ENCODE measurements at regions not wholly inside any gene's neighbourhood (a gene's known extent, or its start where the extent isn't known, plus 50 kb on each side); places are given as distances from the start of the nearest gene placed in this dataset.

DNA sequence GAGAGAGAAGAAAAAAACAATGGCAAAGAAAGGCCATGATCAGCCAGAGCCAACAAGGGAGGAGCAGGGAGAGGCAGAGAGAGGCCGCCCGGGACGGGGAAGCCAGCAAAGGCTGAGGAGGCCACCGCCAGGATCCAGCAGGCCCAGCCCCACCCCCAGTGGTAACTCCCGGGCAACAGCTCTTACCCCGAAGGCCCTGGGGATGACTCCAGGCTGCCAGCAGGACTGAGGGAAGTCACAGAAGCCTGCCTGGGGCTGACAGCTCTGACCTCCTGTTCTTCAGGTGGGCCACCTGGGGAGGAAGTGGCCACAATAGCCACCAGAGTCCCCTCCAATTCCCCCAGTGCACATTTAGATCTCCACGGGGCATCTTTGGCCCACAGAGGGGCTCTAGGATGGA is 184.3 kb upstream of the LINGO1 start:
- no peak overlapping the region for H3K4me3 ChIP-seq
- H3K27me3 ChIP-seq = peaks cover 58% of the 10 kb centered on the region
- TF ChIP-seq, protein P1, sequence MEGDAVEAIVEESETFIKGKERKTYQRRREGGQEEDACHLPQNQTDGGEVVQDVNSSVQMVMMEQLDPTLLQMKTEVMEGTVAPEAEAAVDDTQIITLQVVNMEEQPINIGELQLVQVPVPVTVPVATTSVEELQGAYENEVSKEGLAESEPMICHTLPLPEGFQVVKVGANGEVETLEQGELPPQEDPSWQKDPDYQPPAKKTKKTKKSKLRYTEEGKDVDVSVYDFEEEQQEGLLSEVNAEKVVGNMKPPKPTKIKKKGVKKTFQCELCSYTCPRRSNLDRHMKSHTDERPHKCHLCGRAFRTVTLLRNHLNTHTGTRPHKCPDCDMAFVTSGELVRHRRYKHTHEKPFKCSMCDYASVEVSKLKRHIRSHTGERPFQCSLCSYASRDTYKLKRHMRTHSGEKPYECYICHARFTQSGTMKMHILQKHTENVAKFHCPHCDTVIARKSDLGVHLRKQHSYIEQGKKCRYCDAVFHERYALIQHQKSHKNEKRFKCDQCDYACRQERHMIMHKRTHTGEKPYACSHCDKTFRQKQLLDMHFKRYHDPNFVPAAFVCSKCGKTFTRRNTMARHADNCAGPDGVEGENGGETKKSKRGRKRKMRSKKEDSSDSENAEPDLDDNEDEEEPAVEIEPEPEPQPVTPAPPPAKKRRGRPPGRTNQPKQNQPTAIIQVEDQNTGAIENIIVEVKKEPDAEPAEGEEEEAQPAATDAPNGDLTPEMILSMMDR (IDR thresholded peaks at IDR 0.05) = no peak
- no peak overlapping the region for H3K27ac ChIP-seq
- intact Hi-C loops (cut with DNase I) = no loop called here
- ATAC-seq = no peak
- no peaks in the 10 kb centered on the region for H3K9me3 ChIP-seq
- H3K4me1 ChIP-seq = peaks cover 3% of the 10 kb centered on the region
- H3K36me3 ChIP-seq = no peaks in the 10 kb centered on the region
- DNase-seq = no peak

GRCh38 chr15:77815015-77815414 is 182.3 kb upstream of the LINGO1 start:
- Histone ChIP-seq H3K27ac (no peak overlapping the region), H3K9me3 (no peaks in the 10 kb centered on the region), H3K36me3 (no peaks in the 10 kb centered on the region), H3K27me3 (peaks cover 38% of the 10 kb centered on the region), H3K4me1 (no peaks in the 10 kb centered on the region), H3K4me3 (no peak overlapping the region)
- DNase-seq = no peak
- TF ChIP-seq, protein P1 (IDR thresholded peaks at IDR 0.05) = no peak
- intact Hi-C loops (cut with DNase I) = no loop called here
- no peak for ATAC-seq

GRCh38 chr15:77812664-77813063 is 180.0 kb upstream of the LINGO1 start:
- H3K4me3 ChIP-seq = no peak overlapping the region
- no peaks in the 10 kb centered on the region for H3K9me3 ChIP-seq
- DNase-seq (no peak), ATAC-seq (no peak)
- no peaks in the 10 kb centered on the region for H3K36me3 ChIP-seq
- H3K27me3 ChIP-seq = peaks cover 19% of the 10 kb centered on the region
- no peak overlapping the region for H3K27ac ChIP-seq
- intact Hi-C loops (cut with DNase I) = no loop called here
- TF ChIP-seq, protein P1 (IDR thresholded peaks at IDR 0.05) = no peak
- no peaks in the 10 kb centered on the region for H3K4me1 ChIP-seq

GRCh38 chr15:77811270-77811669 is 178.6 kb upstream of the LINGO1 start:
- Histone ChIP-seq H3K27me3 (peaks cover 6% of the 10 kb centered on the region), H3K4me1 (no peaks in the 10 kb centered on the region), H3K27ac (no peak overlapping the region), H3K4me3 (no peak overlapping the region), H3K36me3 (no peaks in the 10 kb centered on the region), H3K9me3 (no peaks in the 10 kb centered on the region)
- intact Hi-C loops (cut with DNase I) = no loop called here
- TF ChIP-seq, protein P1 (IDR thresholded peaks at IDR 0.05) = no peak
- DNase-seq (no peak), ATAC-seq (no peak)

GRCh38 chr15:77810130-77810571 is 177.4 kb upstream of the LINGO1 start:
- no peak for DNase-seq
- Histone ChIP-seq H3K27ac (no peak overlapping the region), H3K4me3 (no peak overlapping the region), H3K36me3 (no peaks in the 10 kb centered on the region), H3K4me1 (no peaks in the 10 kb centered on the region), H3K9me3 (no peaks in the 10 kb centered on the region), H3K27me3 (no peaks in the 10 kb centered on the region)
- TF ChIP-seq, protein P1 (IDR thresholded peaks at IDR 0.05) = no peak
- intact Hi-C loops (cut with DNase I) = no loop called here
- no peak for ATAC-seq

DNA sequence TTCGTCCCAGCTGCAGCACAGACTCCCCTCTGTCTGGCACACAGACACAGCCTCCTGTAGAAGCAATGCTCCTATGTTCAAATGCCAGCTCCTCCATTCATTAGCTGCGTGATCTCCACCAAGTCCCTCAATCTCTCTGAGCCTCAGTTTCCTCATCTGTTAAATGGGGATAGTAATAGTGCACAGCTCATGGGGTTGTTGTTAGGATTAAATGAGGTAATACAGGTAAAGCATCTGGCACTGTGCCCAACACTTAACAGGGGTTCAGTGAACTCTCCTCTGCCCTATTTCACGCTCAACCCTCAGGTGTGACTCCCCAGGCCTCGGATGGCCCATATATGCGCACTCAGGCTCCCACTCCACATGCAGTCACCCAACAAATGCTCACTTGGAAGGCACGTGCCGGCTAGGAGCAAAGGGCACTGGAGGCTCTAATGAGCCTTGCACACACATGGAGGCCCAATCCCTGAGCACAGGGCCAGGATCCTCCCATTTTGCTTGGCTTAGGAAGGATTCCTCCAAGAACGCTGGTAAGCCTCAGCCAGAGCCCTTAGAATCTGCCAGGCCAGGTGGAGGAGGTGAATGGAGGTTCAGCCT is 176.0 kb upstream of the LINGO1 start:
- no peaks in the 10 kb centered on the region for H3K36me3 ChIP-seq
- no peaks in the 10 kb centered on the region for H3K4me1 ChIP-seq
- intact Hi-C loops (cut with DNase I) = no loop called here
- ATAC-seq (no peak), DNase-seq (no peak)
- no peak overlapping the region for H3K27ac ChIP-seq
- no peaks in the 10 kb centered on the region for H3K9me3 ChIP-seq
- no peaks in the 10 kb centered on the region for H3K27me3 ChIP-seq
- TF ChIP-seq, protein P1 (IDR thresholded peaks at IDR 0.05) = no peak
- no peak overlapping the region for H3K4me3 ChIP-seq
